ENCODE measurements at regions not wholly inside any gene's neighbourhood (a gene's known extent, or its start where the extent isn't known, plus 50 kb on each side); places are given as distances from the start of the nearest gene placed in this dataset.

DNA sequence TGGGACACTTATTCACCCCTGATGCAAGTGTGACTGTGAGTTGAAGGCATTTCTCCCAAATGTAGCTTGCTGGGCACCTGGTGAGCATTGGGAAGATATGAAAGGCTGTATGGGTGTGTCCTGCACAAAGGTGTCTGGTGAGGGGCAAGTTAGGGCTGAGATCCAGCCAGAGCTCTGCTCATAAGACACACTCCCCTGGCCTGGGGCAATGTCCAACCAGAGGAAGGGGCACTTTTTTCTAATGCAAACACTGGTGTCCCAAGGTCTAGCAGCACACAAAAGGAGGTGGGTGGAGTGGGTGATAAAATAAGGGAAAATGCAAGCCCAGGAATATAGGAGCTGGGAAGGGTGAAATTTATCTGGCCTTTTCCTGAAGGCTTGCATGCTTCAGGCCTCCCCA lies 57.0 kb upstream of the TRABD2B start:
- DNase-seq (ENCODE audit: low spot score) = no peak

DNA sequence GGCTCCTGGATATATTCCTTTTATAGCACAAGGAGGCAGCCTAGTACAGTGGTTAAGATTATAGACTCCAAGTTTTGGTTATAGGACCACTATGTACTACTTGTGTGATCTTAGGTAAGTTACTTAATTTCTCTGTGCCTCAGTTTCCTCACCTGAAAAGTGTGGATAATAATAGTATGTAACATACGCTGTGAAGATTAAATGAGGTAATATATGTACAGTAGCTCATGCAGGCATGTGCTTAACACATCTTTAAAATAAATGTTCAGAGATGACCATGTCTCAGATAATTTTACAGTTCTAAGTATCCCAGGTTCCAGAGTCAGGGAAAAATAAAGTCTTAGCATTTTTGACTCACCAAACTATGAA lies 55.7 kb upstream of the TRABD2B start:
- DNase-seq (ENCODE audit: low spot score) = no peak

DNA sequence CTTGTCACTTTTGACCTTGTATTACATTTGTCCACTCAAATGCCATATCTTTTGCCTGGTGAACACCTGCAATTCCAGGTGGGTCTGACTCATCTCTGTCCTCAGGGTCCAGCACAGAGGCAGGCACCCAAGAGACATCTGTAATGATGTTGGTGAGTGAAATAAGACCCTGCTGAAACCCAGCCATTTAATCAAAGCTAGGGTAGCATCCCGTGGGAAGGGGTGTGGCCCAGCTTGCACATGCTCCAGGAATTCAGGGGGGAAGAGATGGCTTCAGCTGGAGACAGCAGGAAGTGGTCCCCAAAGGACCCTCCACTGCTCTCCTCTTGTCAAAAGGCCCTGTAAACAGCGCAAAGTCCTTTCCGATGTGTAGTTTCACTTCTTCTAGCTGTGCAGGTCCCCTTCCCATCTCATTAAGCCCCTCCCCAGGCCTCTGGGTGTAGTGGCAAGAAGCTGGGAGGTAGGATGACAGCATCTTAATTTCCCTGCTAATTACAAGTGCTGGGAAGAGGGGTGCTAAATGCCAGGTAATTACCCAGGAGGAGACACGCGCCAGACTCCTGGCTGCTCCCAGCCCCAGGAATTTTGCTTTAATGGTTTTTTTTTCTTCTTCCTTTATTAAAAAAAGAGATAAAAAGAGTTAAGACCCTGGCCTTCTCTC lies 54.4 kb upstream of the TRABD2B start:
- no peak for DNase-seq (ENCODE audit: low spot score)

DNA sequence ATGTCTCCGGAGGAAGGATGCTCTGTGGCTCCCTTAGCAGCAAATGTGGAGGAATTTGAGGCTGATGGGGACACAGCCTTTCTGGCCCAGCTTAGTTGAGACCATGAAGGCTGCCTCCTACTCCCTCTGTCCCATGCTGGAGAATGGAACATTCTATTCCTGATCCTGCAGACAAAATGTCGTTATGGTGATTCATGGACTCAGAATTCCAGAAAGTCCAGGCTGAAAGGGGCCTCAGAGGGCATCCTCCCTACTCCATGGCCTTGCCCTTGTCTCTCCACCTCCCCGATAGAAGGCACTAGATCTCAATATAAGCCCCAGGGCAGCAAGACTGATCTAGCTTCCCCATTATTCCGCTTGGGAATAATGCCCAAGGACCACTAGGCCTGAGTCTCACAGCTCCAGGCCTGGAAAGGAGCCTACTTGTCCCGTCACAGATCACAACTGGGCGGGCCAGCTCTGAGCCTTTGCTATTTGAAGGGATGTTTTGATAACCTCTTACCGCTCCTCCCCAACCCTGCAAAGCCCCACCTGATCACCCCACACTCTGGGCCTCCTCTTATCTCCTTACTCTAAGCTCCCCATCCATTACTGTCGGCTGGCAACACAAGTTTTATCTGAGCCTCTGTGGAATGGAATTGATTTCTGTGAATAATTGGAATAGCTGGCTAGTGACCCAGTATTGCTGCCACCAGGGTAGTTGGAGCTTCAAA lies 52.8 kb upstream of the TRABD2B start:
- DNase-seq (ENCODE audit: low spot score) = no peak

DNA sequence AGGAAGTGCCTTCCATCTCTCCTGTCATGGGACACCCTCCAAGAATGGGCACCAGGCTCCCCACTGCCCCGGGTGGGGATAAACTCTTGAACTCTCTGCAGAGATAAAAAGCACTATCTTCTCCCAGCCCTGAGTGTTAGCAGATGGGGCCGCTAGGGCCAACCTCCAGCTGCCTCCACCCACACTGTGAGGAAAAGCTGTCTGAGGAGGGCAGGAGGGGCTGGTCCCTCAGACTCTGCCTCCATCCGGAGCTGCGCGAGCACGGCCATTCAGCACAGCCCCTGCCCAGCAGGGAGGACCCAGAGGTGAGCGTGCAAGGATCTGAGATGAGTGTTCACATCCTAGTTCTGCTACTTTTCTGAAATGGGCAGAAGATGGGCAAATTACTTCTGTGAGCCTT lies 51.8 kb upstream of the TRABD2B start:
- DNase-seq (ENCODE audit: low spot score) = no peak

DNA sequence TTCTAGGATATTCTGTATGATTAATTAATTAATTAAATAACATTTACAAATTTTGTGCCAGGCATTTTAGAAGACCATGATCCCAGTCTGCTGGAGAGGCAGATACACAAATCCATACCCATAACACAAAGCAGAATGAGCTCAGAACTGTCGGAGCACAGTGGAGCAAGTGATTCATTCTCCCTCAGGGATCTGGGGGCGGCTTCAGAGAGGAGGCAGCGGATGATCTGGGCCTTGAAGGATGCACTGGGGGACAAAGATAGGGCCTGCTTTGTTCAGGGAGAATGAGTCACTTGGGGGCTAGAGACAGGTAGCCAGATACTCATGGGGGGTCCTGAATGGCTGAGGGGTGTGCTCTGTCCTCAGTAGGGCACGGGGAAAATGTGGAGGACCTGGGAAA lies 50.9 kb upstream of the TRABD2B start:
- DNase-seq (ENCODE audit: low spot score) = no peak

DNA sequence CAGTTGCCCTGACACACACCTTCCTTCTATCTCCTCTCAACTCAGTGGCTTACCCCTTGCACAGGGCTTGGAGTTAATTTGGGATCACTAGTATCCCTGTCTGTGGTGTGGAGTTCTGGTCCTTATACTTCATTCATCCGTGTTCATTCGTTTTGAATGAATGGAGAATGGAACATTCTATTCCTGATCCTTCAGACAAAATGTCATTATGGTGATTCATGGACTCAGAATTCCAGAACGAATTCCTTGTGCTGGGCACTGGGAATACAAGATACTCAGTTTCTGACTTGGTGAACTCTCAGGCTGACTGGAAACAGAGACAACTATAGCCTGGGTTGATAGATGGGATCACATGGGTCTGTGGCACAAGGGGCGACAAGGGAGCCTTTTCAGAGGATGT lies 49.9 kb upstream of the TRABD2B start:
- no peak for DNase-seq (ENCODE audit: low spot score)

All from CD4-positive, alpha-beta T cell treated with Interleukin-6 at 100 ng/mL for 8 hours (primary cell).